ENCODE measurements at regions not wholly inside any gene's neighbourhood (a gene's known extent, or its start where the extent isn't known, plus 50 kb on each side); places are given as distances from the start of the nearest gene placed in this dataset.
"Not testable (repeated sequence)": the region's sequence is repeated elsewhere in the genome, so short reads cannot be mapped to it uniquely, and the experiment has no call there.

- Histone ChIP-seq H3K27ac (replicated peaks; ENCODE audit: low read length) (no peak overlapping the region), H3K36me3 (replicated peaks in 1 of 2; ENCODE audit: control insufficient read depth in 2 of 2, insufficient read depth in 2 of 2, low read length in 2 of 2) (no peaks in the 10 kb centered on the region), H3K9me3 (replicated peaks in 1 of 2; ENCODE audit: control insufficient read depth in 2 of 2, insufficient read depth in 1 of 2, low read depth in 1 of 2, low read length in 2 of 2) (no peaks in the 10 kb centered on the region), H2BK120ac (ENCODE audit: low read depth, low read length) (no peak overlapping the region), H2AK5ac (ENCODE audit: low read depth, low read length) (no peak overlapping the region), H3K4me3 (ENCODE audit: low read length in 2 of 2) (no peak overlapping the region), H3K4me2 (ENCODE audit: insufficient read depth, low read length, poor library complexity, severe bottlenecking) (no peak overlapping the region), H3K14ac (ENCODE audit: low read length) (no peak overlapping the region), H2AFZ (ENCODE audit: low read length) (no peak overlapping the region), H3K9ac (ENCODE audit: low read depth, low read length, poor library complexity) (no peak overlapping the region), H3K4me1 (ENCODE audit: control insufficient read depth in 2 of 2, insufficient read depth in 1 of 2, low read depth in 1 of 2, low read length in 2 of 2) (peaks cover 3% of the 10 kb centered on the region in 2 donors), H2BK5ac (ENCODE audit: low read length) (no peak overlapping the region), H2BK12ac (ENCODE audit: low read length) (no peak overlapping the region), H4K8ac (ENCODE audit: low read depth, low read length) (no peak overlapping the region), H3K18ac (ENCODE audit: low read length) (no peak overlapping the region), H3K27me3 (ENCODE audit: control insufficient read depth in 3 of 3, insufficient read depth in 3 of 3, low read depth in 1 of 3, low read length in 3 of 3) (no peaks in the 10 kb centered on the region), H2BK15ac (ENCODE audit: low read length) (no peak overlapping the region), H4K91ac (ENCODE audit: low read depth, low read length, poor library complexity) (no peak overlapping the region), H3K23ac (ENCODE audit: low read depth, low read length, poor library complexity) (no peak overlapping the region), H3K4ac (ENCODE audit: low read length) (no peak overlapping the region), H3K79me1 (ENCODE audit: low read depth, low read length) (no peaks in the 10 kb centered on the region)
- WGBS, 2 donors (ENCODE audit: extremely low coverage in 2 of 2, insufficient read length in 2 of 2, insufficient replicate concordance in 1 of 2): no CpG with 5 or more reads among the region's 14 CpGs
- DNase-seq (ENCODE audit: low spot score): no peak
Measured at GRCh38 chr20:19920381-19921138, 96.6 kb upstream of the NAA20 start.

GRCh38 chr20:19921284-19921793 is 95.8 kb upstream of the NAA20 start:
- Histone ChIP-seq H2BK120ac (ENCODE audit: low read depth, low read length) (no peak overlapping the region), H3K23ac (ENCODE audit: low read depth, low read length, poor library complexity) (no peak overlapping the region), H3K14ac (ENCODE audit: low read length) (no peak overlapping the region), H3K36me3 (replicated peaks in 1 of 2; ENCODE audit: control insufficient read depth in 2 of 2, insufficient read depth in 2 of 2, low read length in 2 of 2) (no peaks in the 10 kb centered on the region), H4K8ac (ENCODE audit: low read depth, low read length) (no peak overlapping the region), H4K91ac (ENCODE audit: low read depth, low read length, poor library complexity) (no peak overlapping the region), H3K79me1 (ENCODE audit: low read depth, low read length) (no peaks in the 10 kb centered on the region), H2AFZ (ENCODE audit: low read length) (no peak overlapping the region), H2AK5ac (ENCODE audit: low read depth, low read length) (no peak overlapping the region), H3K27me3 (ENCODE audit: control insufficient read depth in 3 of 3, insufficient read depth in 3 of 3, low read depth in 1 of 3, low read length in 3 of 3) (no peaks in the 10 kb centered on the region), H3K4me3 (ENCODE audit: low read length in 2 of 2) (no peak overlapping the region), H3K9ac (ENCODE audit: low read depth, low read length, poor library complexity) (no peak overlapping the region), H3K4me2 (ENCODE audit: insufficient read depth, low read length, poor library complexity, severe bottlenecking) (no peak overlapping the region), H2BK15ac (ENCODE audit: low read length) (no peak overlapping the region), H3K18ac (ENCODE audit: low read length) (no peak overlapping the region), H3K4me1 (ENCODE audit: control insufficient read depth in 2 of 2, insufficient read depth in 1 of 2, low read depth in 1 of 2, low read length in 2 of 2) (peaks cover 3% of the 10 kb centered on the region in 2 donors), H3K4ac (ENCODE audit: low read length) (no peak overlapping the region), H3K9me3 (replicated peaks in 1 of 2; ENCODE audit: control insufficient read depth in 2 of 2, insufficient read depth in 1 of 2, low read depth in 1 of 2, low read length in 2 of 2) (no peaks in the 10 kb centered on the region), H3K27ac (replicated peaks; ENCODE audit: low read length) (no peak overlapping the region), H2BK12ac (ENCODE audit: low read length) (no peak overlapping the region), H2BK5ac (ENCODE audit: low read length) (no peak overlapping the region)
- no CpG with 5 or more reads among the region's 14 CpGs for WGBS, 2 donors (ENCODE audit: extremely low coverage in 2 of 2, insufficient read length in 2 of 2, insufficient replicate concordance in 1 of 2)
- no peak for DNase-seq (ENCODE audit: low spot score)

- not testable (repeated sequence) for H3K9me3 ChIP-seq (replicated peaks in 1 of 2; ENCODE audit: control insufficient read depth in 2 of 2, insufficient read depth in 1 of 2, low read depth in 1 of 2, low read length in 2 of 2); H2BK12ac ChIP-seq (ENCODE audit: low read length); H3K4me1 ChIP-seq (ENCODE audit: control insufficient read depth in 2 of 2, insufficient read depth in 1 of 2, low read depth in 1 of 2, low read length in 2 of 2); H2BK5ac ChIP-seq (ENCODE audit: low read length); H3K4ac ChIP-seq (ENCODE audit: low read length); H4K8ac ChIP-seq (ENCODE audit: low read depth, low read length); H3K23ac ChIP-seq (ENCODE audit: low read depth, low read length, poor library complexity); H3K27me3 ChIP-seq (ENCODE audit: control insufficient read depth in 3 of 3, insufficient read depth in 3 of 3, low read depth in 1 of 3, low read length in 3 of 3); H4K91ac ChIP-seq (ENCODE audit: low read depth, low read length, poor library complexity); H3K18ac ChIP-seq (ENCODE audit: low read length); H3K4me2 ChIP-seq (ENCODE audit: insufficient read depth, low read length, poor library complexity, severe bottlenecking); H2AFZ ChIP-seq (ENCODE audit: low read length); H3K14ac ChIP-seq (ENCODE audit: low read length); H2BK120ac ChIP-seq (ENCODE audit: low read depth, low read length); H3K27ac ChIP-seq (replicated peaks; ENCODE audit: low read length); H3K9ac ChIP-seq (ENCODE audit: low read depth, low read length, poor library complexity); H3K36me3 ChIP-seq (replicated peaks in 1 of 2; ENCODE audit: control insufficient read depth in 2 of 2, insufficient read depth in 2 of 2, low read length in 2 of 2); H3K79me1 ChIP-seq (ENCODE audit: low read depth, low read length); H2BK15ac ChIP-seq (ENCODE audit: low read length); H2AK5ac ChIP-seq (ENCODE audit: low read depth, low read length); DNase-seq (ENCODE audit: low spot score); H3K4me3 ChIP-seq (ENCODE audit: low read length in 2 of 2)
- WGBS, 2 donors (ENCODE audit: extremely low coverage in 2 of 2, insufficient read length in 2 of 2, insufficient replicate concordance in 1 of 2): no CpG with 5 or more reads among the region's 9 CpGs
Measured at GRCh38 chr20:19921829-19922228, 95.3 kb upstream of the NAA20 start.

- Histone ChIP-seq H4K8ac (ENCODE audit: low read depth, low read length) (no peak overlapping the region), H3K4me2 (ENCODE audit: insufficient read depth, low read length, poor library complexity, severe bottlenecking) (no peak overlapping the region), H2AK5ac (ENCODE audit: low read depth, low read length) (no peak overlapping the region), H3K27ac (replicated peaks; ENCODE audit: low read length) (no peak overlapping the region), H2BK5ac (ENCODE audit: low read length) (no peak overlapping the region), H3K36me3 (replicated peaks in 1 of 2; ENCODE audit: control insufficient read depth in 2 of 2, insufficient read depth in 2 of 2, low read length in 2 of 2) (no peaks in the 10 kb centered on the region), H3K27me3 (ENCODE audit: control insufficient read depth in 3 of 3, insufficient read depth in 3 of 3, low read depth in 1 of 3, low read length in 3 of 3) (no peaks in the 10 kb centered on the region), H2BK15ac (ENCODE audit: low read length) (no peak overlapping the region), H3K23ac (ENCODE audit: low read depth, low read length, poor library complexity) (no peak overlapping the region), H3K18ac (ENCODE audit: low read length) (no peak overlapping the region), H2AFZ (ENCODE audit: low read length) (no peak overlapping the region), H3K14ac (ENCODE audit: low read length) (no peak overlapping the region), H3K9ac (ENCODE audit: low read depth, low read length, poor library complexity) (no peak overlapping the region), H3K9me3 (replicated peaks in 1 of 2; ENCODE audit: control insufficient read depth in 2 of 2, insufficient read depth in 1 of 2, low read depth in 1 of 2, low read length in 2 of 2) (no peaks in the 10 kb centered on the region), H3K79me1 (ENCODE audit: low read depth, low read length) (no peaks in the 10 kb centered on the region), H4K91ac (ENCODE audit: low read depth, low read length, poor library complexity) (no peak overlapping the region), H2BK12ac (ENCODE audit: low read length) (no peak overlapping the region), H3K4me1 (ENCODE audit: control insufficient read depth in 2 of 2, insufficient read depth in 1 of 2, low read depth in 1 of 2, low read length in 2 of 2) (peaks cover 3% of the 10 kb centered on the region in 2 donors), H2BK120ac (ENCODE audit: low read depth, low read length) (no peak overlapping the region), H3K4ac (ENCODE audit: low read length) (no peak overlapping the region), H3K4me3 (ENCODE audit: low read length in 2 of 2) (no peak overlapping the region)
- DNase-seq (ENCODE audit: low spot score): no peak
- no CpG with 5 or more reads among the region's 7 CpGs for WGBS, 2 donors (ENCODE audit: extremely low coverage in 2 of 2, insufficient read length in 2 of 2, insufficient replicate concordance in 1 of 2)
Measured at GRCh38 chr20:19922716-19923115, 94.4 kb upstream of the NAA20 start.

Measured in neuronal stem cell (in vitro differentiated cells).